Heart left ventricle (tissue), 13 donors: ENCODE measurements at regions not wholly inside any gene's neighbourhood (a gene's known extent, or its start where the extent isn't known, plus 50 kb on each side); places are given as distances from the start of the nearest gene placed in this dataset.

ENCODE experiments used
- CTCF ChIP-seq, 12 donors: fragments of 200-600 bp; sonication (generic) in 4 of 12; IDR thresholded peaks; one replicate each; pipeline versions ENCODE4 v1.5.0 to v1.8.0; 2018 to 2022; ENCODE audit warnings: antibody characterized with exemption in 12 of 12, mild to moderate bottlenecking in 5 of 12
- POLR2A ChIP-seq, 2 donors: fragments of 450-650 bp; IDR thresholded peaks; one replicate each; pipeline ENCODE4 v1.6.1; 2017; ENCODE audit warnings: antibody characterized with exemption in 2 of 2, mild to moderate bottlenecking in 2 of 2, moderate library complexity in 2 of 2
- donor health status: ischemic (EF 13 %, LVEDD 7.1; RV severe dilation, severe dysfunction).
- donor health status: DM: no; HTN: yes; CAD: no.
- donor health status: DM: no; HTN: no; CAD: no.
- donor health status: ischemic (EF 25% LVEDD 6.9; RV normal size, moderate dysfunction).
- donor health status: ischemic (EF 25% LVEDD 5.7; RV mildly dilated, moderate dysfunction).
- donor health status: ischemic (EF 35%, LVEDD 5.7; RV mildly dilated, moderate dysfunction).
- donor health status: nonischemic (EF 11% LVEDD 7.7; RV severe dilation, severe dysfunction).
- donor health status: DM: yes; HTN: yes; CAD: no.
- donor health status: PGD.
- donor health status: ischemic (EF 29% LVEDD 5.4; RV normal size, mild dysfunction).
- donor health status: nonischemic (EF 23%, LVEDD 6.1; RV moderate dilation, normal function).

GRCh38 chr13:65613004-65613403, 1617.1 kb downstream of the PCDH9 start:
- TF ChIP-seq POLR2A (IDR thresholded peaks at IDR 0.05) (no peak), CTCF (IDR thresholded peaks at IDR 0.05) (no peak)
